Activated CD4-positive, alpha-beta T cell treated with anti-CD3 and anti-CD28 coated beads, Interleukin-2, amount 50 U/mL, for 4 hours (primary cell): ENCODE measurements at regions not wholly inside any gene's neighbourhood (a gene's known extent, or its start where the extent isn't known, plus 50 kb on each side); places are given as distances from the start of the nearest gene placed in this dataset.
"Not testable (repeated sequence)": the region's sequence is repeated elsewhere in the genome, so short reads cannot be mapped to it uniquely, and the experiment has no call there.

ENCODE experiments used
- DNase-seq, 2 experiments: peaks; one replicate each; pipeline ENCODE4 v3.0.0-alpha.2; 2020

DNA sequence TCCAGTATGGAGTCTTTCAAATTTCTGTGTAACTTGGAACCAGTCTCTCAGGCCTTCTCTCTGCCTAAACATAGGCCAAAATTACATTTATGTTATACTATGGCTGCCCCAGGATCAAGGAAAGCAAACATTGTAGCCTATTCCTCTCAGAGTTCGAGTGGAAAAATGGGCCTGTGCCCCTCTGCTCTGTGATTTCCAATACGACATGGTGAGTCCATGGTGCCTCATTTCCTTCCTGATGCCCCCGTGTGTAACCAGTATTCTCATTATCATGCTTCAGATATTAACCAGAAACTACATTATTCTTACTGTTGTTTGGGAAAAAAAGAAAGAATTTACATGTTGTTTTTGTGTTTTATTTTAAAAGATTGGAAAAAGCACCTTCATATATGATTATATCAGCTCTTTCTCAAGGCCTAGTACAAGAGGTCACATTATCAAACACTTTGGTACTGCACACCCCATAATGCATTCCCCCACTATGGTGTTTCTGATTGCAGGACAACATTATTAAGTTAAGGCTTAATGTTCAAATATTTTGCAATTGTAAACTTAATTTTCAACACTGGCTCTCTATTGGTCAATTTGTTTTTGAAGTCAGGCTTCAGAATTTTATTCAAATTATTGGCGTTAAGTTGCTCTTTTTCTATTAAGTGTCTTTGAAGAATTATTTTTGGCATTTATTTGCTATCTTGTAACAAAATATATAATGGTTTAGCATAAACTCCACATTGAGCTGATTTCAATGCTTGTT is 151.8 kb upstream of the SLC27A6 start:
- DNase-seq = no peak

DNA sequence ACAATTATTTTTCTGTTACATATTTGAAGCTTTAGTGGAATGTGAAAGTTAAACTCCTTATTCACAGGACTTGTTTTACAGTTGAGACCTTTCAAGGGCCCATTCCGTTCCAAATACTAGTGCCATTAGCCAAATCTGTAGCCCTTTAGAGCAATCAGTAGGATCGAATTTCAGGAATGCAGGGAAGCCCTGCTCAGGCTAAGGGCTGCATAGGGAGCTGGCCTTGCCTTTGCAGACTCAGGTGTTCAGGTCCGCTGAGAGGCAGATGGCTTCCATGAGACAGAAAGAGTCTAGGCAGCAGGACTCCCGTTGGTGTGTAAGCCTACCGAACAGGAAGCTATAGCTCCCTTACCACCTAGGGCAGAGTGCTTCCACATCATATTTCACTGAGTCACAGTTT is 150.1 kb upstream of the SLC27A6 start:
- DNase-seq = no peak

- DNase-seq = no peak
These were observed 139.5 kb upstream of the SLC27A6 start for GRCh38 chr5:128825826-128826225.

DNA sequence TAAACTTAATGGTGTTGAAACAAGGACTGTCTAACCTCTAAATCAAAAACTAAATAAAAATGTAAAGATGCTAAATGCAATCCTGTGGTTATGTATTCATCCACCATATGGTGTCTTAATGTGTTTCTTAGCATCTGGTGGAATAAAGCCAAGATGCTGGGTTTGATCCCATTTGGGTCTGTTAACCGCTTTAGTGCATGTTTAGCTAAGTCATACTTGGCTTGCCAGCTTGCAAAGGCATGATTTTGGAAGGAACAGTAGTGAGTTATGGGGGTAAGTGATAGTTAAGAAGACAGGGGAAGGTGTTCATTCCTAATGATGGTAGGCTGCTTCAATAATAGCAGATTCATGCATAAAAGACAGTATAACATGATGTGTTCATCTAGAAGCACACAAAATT is 139.0 kb upstream of the SLC27A6 start:
- no peak for DNase-seq

GRCh38 chr5:128836571-128836970 is 128.7 kb upstream of the SLC27A6 start:
- DNase-seq = no peak

DNA sequence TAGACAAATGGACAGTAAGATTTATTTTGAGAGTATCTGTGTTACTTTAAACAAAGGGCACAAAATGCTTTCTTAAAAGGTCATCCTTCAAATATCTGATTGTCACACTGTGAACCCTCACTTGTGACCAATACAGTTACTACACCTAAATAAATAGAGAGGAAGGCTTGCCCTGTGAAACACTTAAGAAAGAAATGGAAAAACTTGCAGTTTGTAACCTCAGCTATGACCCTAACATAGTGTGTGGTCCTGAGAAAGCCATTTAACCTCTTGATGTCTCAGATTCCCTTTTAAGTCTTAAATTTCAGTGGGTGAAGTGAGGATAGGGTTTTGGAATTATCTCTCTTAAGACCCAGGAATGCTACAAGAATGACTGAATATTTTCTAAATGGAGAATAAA is 126.7 kb upstream of the SLC27A6 start:
- DNase-seq = no peak

DNA sequence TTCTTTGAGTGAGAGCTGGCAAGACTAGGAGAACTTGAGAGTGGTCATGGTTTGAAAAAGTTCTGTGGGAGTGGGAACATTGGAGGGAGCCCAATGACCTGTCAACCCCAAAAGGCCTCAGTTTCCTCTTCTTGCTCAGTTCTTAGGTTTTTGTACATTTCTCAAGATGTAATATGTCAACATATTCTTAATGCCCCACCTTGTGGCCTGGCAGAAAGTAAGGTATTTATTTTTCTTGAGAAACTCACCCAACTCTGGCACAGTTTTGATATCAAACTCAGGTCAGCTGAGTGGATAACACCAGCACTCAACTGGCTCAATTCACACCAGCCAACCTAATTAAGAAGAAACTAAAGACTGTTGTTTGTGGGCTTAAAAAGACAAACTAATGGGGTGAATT is 123.0 kb upstream of the SLC27A6 start:
- DNase-seq = no peak

DNA sequence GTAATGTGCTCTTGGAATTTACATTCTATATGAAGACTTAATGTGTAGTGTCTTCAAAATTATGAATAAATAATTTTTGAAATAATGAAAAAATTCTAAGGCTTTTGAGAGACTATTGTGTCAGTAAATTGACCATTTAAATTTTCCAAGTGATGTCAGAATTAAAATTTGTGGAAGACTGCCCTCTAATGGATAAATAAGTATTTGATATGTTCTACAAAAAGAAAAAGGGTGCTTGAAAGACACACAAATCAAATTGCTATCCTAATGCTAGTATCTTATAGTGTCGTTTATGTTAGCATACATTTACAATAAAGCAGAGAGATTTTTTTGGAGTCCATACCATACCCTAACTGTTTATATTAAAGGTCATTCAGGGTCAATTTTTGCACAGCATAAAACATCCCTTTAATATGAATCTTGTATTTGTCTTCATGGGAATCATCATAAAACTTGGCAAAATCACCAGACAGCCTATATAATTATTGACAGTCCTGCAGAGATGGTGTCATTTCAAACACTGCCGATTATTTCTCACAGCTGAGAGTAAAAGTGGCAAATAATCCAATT is 120.8 kb upstream of the SLC27A6 start:
- DNase-seq = no peak

GRCh38 chr5:128850049-128850448 is 115.2 kb upstream of the SLC27A6 start:
- no peak for DNase-seq

- DNase-seq = no peak
These were observed 110.4 kb upstream of the SLC27A6 start for GRCh38 chr5:128854931-128855330.

GRCh38 chr5:128857076-128857677 is 108.1 kb upstream of the SLC27A6 start:
- DNase-seq = no peak

GRCh38 chr5:128858995-128859394 is 106.3 kb upstream of the SLC27A6 start:
- no peak for DNase-seq

GRCh38 chr5:128861155-128861554 is 104.1 kb upstream of the SLC27A6 start:
- not testable (repeated sequence) for DNase-seq

GRCh38 chr5:128869970-128870369 is 95.3 kb upstream of the SLC27A6 start:
- DNase-seq = no peak

DNA sequence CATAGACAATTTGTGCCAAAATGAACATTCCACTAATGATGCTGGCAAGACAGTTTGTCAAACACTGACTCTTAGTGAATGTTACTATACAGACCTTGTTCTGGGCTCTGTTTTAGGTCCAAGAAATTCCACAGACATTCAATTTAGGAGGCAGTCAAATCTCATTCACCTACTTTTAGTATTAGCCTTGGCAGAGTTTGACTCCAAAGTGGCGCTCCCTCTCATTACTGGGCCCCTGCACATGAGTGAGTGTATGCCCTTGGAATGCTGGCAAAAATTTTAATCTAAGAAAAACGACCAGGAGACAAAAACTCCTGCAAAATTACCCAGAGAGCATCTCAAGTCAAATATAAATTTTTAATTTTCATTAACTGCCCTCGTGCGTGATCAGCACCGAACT is 94.9 kb upstream of the SLC27A6 start:
- no peak for DNase-seq

DNA sequence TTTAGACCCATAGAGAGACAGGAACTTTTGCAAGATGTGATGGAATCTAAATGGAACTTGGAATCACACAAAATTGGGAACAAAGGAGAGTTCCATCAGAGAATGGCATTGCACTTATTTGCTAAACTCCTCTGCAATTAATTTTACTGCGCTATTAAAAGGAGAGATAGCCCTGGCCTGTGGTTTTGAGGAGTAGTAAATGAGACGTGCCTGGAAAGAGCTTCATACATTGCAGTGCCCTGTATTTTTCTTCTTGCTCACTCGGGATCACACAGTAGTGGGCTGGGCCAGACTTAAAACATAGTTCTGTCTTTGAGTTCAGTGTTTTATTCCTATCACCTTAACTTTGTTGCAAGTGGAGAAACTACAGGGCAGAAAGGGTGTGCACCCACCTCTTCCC is 94.4 kb upstream of the SLC27A6 start:
- no peak for DNase-seq

DNA sequence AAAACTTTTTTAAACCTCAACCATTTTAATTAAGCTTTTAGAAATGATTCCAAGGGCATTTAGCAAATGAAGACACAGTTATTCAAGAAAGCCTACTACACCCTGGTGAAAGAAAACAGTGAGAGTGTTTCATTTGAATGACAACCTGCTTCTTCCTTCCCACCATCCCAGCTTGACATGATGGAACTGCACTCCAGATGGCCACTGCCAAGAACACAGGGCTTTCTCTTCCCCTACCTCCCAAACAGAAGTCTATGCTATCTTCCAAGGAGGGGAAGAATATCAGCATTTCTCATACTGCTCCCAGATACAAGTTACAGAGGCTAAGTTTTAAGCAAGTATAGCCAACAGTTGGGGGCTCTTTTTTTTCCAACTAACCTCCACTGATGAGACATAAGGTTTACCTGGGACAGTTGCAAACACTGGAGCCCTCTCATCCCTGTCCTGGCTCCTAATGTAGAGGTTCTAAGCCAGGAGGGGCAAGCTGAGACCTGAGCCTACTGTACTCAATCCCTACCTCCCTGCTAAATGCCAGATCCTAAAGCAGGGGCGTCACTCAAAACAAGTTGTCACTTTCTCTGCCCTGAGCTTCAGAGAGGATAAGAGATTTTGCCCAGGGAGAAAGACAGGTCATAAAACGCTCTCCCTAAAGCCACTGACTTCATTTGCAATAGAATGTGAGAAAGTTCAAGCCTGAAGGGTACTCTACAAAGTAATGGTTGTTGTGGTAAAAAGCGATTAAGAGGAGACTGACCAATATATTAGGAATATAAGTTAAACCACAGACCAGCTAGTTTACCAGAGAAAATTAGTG is 88.5 kb upstream of the SLC27A6 start:
- no peak for DNase-seq

GRCh38 chr5:128877476-128877875 is 87.8 kb upstream of the SLC27A6 start:
- DNase-seq = no peak

DNA sequence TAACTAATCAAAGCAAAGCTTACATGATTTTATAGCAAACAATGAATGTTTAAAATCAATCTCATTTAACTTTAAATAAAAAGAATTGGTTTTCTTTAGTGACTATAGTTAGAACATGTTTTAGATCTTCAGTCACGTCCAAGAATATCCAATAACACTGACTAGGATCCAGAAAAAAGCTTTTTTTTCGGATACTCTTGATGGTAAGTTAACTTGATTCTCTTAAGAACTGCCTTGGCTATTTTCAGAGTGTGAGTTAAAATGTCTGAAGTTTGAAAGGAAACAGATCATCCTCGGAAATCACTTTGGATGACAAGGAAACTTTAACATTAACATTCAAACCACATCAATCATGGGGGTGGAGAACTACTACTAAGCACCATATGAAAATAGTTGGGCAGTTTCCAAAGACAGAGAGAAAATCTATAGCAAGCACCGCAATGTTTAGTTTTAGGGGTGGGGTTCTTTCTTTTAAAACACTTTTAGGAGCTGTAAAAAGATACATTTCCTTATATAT is 83.7 kb upstream of the SLC27A6 start:
- DNase-seq = no peak

DNA sequence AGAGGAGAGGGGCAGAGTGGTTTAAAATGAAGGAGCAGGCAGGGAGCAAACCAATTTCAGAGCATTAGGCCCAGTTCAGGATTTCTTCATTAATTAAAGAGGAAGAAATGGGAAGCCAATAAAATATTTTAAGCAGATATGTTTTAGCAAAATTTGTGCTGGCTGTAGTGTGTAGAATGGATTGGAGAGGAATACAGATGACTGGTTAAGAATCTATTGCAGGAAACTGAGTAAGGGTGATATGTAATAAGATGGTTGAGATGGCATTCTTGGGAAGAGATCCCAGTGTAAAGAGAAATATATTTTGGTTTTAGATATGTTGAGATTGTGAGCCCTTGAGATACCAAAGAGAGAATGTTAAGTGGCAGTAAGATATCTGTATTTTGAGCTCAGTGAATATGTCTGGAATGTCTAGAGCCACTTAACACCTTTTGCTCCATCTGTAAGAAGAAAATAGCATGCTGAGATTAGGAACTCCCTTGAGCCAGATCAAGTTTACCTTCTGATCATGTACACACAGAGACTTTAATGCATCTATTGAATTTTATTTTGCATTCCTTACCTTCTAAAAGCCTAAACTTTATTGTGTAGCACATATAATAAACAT is 79.5 kb upstream of the SLC27A6 start:
- DNase-seq = no peak

DNA sequence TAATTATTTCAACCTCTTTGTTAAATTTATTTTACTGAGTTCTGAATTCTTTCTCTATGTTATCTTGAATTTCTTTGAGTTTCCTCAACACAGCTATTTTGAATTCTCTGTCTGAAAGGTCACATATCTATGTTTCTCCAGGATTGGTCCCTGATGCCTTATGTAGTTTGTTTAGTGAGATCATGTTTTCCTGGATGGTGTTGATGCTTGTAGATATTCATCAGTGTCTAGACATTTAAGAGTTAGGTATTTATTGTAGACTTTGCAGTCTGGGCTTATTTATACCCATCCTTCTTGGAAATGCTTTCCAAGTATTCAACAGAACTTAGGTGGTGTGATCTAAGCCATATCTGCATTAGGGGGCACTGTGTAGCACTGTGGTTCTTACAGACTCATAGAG is 70.2 kb upstream of the SLC27A6 start:
- no peak for DNase-seq

DNA sequence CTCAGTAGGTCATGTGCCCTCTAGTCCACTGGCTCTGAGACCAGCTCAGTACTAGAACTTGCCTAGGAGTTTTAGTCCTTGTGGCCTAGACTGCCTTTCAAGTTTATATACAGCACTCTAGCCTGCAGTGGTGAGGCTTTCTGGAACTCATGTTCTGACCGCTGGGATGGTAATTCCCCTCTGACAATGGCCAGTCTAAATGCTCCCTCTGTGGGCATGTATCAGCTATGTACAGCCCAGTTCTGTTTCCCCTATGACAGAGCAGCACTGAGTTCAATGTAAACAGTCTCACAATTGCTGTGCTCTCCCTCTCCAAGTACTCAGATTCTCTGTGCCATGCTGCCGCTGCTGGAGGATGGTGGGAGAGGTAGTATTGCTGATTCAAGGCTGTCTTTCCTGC is 68.6 kb upstream of the SLC27A6 start:
- DNase-seq = no peak

- no peak for DNase-seq
These were observed 61.7 kb upstream of the SLC27A6 start for GRCh38 chr5:128903550-128903949.
